Erythroblast (primary cell): ENCODE measurements at regions not wholly inside any gene's neighbourhood (a gene's known extent, or its start where the extent isn't known, plus 50 kb on each side); places are given as distances from the start of the nearest gene placed in this dataset.

Experiments
- GATA1 ChIP-seq: IDR thresholded peaks from 2 replicates; pipeline ENCODE4 v1.6.1; 2011; ENCODE audit warnings: low read depth, mild to moderate bottlenecking, control low read depth, low read length, moderate library complexity
- POLR2A ChIP-seq: IDR thresholded peaks from 2 replicates; pipeline ENCODE4 v1.6.1; 2011; ENCODE audit warnings: mild to moderate bottlenecking, low read length

GRCh38 chr7:33666531-33666930, 238.8 kb upstream of the BMPER start:
- no peak for TF ChIP-seq POLR2A
- TF ChIP-seq GATA1: no peak
